22Rv1 (cell line): ENCODE measurements at regions not wholly inside any gene's neighbourhood (a gene's known extent, or its start where the extent isn't known, plus 50 kb on each side); places are given as distances from the start of the nearest gene placed in this dataset.

Experiments used
- CTCF ChIP-seq: fragments of 450-650 bp; IDR thresholded peaks from 2 replicates; pipeline ENCODE4 v1.5.1; 2017; ENCODE audit warnings: mild to moderate bottlenecking
- ZFX ChIP-seq: fragments of 450-650 bp; IDR thresholded peaks from 2 replicates; pipeline ENCODE4 v1.6.1; 2017; ENCODE audit warnings: antibody characterized with exemption, borderline replicate concordance

GRCh38 chr3:135862361-135862760 lies 103.2 kb upstream of the PPP2R3A start:
- TF ChIP-seq CTCF (no peak), ZFX (no peak)
